Fibroblast of upper back skin (primary cell): ENCODE measurements at regions not wholly inside any gene's neighbourhood (a gene's known extent, or its start where the extent isn't known, plus 50 kb on each side); places are given as distances from the start of the nearest gene placed in this dataset.
A peak's percentile ranks its signal among the peaks of the same experiment; 100 is the strongest.

Experiments
- DNase-seq: peaks from one replicate; pipeline ENCODE4 v3.0.0-alpha.2; 2013

DNA sequence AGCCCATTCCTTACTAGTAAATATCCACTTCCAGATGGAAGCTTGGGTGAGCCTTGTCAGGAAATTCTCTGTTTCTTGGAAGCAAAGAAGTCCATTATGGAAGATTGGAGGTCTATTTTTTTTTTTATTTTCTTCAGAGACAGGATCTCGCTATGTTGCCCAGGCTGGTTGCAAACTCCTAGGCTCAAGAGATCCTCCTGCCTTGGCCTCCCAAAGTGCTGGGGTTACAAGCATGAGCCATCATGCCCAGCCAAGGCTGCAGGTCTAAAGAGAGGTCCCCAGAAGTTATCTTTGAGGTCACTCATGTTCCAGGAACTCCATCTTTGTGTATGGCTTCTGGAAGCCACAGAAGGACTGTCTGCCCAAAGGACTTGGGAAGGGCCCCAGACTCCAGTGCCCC, 255.3 kb downstream of the LY86 start:
- no peak for DNase-seq

- no peak for DNase-seq
These were observed 256.0 kb downstream of the LY86 start for GRCh38 chr6:6844530-6844929.

DNA sequence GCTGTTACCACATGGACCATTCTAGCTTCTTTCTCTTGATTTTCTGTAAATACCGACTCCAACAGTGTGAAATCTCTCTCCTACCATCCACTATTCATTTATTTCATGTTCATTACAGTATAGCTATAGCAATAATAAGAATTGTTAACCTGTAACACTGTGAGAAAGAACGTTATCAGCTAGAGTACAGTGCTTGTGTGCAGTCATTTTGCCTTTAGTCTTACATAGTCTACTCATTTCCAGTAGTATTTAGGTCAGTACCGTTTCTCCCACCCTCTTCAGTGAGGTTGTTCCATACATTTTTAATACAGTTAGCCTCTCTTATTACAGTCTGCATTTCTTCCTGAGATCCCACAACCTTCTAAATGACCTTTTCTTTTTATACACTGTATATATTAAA, 257.1 kb downstream of the LY86 start:
- DNase-seq: no peak

DNA sequence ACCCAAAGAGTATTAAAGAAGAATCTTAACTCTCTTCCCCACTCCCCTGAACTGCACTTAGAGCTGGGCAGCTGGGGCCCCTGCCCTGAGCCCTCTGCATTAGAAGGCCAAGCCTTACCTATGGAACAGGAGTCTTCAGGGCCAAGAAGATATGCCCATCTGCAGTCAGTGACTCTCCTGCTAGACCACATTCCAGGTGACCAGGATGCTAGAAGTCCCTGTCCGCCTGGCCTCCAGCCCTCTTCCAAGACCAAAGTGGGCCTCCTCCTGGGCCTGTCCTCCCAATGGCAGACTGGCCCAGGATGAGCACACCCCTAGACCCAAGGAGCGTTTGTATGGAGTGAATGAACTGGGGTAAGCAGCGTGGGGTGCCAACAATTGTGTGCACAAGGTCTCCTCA, 259.1 kb downstream of the LY86 start:
- no peak for DNase-seq

GRCh38 chr6:6851059-6851948, 256.5 kb upstream of the RREB1 start:
- peak; percentile 95 for DNase-seq

- no peak for DNase-seq
These were observed 255.9 kb upstream of the RREB1 start for GRCh38 chr6:6851949-6852261.

GRCh38 chr6:6856538-6857523, 250.9 kb upstream of the RREB1 start:
- DNase-seq: peak; percentile 33

- no peak for DNase-seq
These were observed 250.2 kb upstream of the RREB1 start for GRCh38 chr6:6857528-6857927.

DNA sequence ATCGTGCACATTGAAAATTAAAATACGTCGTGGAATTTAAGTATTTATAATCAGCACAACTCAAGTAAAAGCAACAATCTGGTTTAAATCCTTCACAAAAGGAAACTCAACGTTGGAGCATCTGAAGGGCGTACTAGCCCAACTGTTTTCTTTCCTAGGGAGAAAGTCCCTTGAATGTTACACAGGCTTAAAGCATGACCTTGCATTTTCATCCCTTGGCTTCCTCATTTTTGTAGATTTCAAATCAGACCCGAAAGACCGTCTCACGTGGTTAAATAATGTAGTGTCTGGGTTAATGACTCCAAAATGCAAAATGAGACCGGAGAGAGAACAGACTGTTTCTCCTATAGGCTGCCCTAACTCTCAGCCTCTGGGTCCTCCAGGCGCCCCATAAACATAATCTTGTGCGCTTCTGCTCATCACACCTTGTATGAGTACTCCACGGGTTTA, 249.2 kb upstream of the RREB1 start:
- no peak for DNase-seq

GRCh38 chr6:6859105-6859504, 248.7 kb upstream of the RREB1 start:
- no peak for DNase-seq

- DNase-seq: no peak
These were observed 248.0 kb upstream of the RREB1 start for GRCh38 chr6:6859722-6860121.

DNA sequence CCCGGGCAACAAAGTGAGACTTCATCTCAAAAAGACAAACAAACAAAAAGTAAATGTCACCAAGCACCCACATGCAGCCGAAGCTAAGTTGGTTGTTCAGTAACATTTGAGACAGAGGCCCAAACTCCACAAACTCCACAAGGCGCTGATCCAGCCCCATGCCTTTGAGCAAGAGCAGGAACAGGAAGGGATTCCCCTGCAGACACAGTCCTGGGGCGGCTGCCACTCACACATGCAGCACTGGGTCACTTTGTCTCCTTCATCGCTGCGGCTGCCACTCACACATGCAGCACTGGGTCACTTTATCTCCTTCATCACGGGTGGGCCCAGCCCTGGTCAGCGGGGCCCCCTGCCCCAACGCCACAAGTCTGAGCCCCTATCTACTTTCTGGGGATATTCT, 246.9 kb upstream of the RREB1 start:
- no peak for DNase-seq

DNA sequence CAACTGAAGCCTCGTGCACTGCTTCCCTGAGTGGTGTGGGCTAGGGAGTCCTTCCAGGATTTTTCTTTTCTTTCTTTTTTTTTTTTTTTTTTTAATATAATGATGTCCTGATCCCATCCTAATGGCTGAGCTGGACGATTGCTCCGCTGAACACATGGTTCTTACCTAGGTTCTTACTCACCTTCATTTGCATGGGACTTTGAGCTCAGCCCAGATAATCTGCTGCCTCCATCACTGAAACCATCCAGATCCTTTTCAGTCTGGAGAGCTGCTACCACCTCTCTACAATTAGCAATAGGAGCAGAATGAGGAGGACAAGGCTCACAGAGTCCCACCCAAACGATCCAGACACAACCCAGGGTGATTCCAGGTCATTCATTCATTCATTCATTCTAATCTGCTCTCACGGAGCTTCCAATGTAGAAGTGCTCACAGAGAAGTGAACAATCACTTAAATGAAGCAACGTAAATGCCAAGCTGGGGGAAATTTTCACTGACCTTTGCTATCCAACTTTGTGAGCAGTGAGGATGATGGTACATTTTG, 246.3 kb upstream of the RREB1 start:
- no peak for DNase-seq

DNA sequence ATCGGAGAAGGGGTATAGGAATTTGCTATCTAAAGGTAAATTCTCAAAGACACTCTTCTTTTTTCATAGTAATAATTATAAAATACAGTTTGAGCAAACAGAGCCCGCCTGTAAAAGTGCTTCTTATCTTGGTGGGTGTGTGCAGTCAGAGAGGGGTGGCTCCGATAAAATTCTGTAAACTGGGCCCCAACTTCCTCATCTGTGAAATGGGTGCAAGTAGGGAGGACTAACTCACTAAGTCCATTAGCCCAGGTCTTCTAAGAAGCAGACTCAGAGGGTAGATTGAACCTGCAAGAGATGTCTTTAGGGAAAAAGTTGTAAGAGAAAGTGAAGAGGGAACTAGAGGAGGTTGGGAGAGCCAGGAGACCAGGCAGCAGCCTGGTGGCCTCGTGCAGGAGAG, 245.8 kb upstream of the RREB1 start:
- DNase-seq: no peak

DNA sequence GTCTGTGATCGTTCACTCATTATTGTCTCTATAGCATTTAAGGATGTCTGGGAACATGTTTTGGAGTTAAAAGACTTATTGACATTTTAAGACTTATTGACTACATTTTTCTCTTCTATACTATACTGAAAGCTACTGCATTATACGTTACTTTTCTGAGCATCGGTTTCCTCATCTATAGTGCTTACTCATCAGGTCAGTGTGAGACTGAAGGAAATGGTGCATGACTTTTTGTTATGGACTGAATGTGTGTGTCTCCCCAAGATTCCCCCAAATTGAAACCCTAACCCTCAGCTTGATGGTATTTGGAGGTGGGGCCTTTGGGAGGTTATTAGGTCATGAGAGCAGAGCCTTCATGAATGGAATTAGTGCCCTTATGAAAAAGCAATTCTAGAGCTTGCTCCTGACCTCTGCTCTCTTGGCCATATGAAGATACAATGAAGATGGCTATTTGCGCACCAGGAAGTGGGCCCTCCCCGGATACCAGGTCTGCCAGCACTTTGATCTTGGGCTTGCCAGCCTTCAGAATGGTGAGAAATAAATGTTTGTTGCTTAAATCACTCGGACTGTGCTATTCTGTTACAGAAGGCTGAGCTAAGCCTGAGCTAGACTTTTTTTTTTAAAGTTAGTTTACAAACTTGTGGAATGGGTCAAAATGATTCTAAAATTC, 243.7 kb upstream of the RREB1 start:
- DNase-seq: no peak

- DNase-seq: no peak
These were observed 242.2 kb upstream of the RREB1 start for GRCh38 chr6:6865611-6866010.

- peak; percentile 54 for DNase-seq
These were observed 240.9 kb upstream of the RREB1 start for GRCh38 chr6:6866656-6867403.

DNA sequence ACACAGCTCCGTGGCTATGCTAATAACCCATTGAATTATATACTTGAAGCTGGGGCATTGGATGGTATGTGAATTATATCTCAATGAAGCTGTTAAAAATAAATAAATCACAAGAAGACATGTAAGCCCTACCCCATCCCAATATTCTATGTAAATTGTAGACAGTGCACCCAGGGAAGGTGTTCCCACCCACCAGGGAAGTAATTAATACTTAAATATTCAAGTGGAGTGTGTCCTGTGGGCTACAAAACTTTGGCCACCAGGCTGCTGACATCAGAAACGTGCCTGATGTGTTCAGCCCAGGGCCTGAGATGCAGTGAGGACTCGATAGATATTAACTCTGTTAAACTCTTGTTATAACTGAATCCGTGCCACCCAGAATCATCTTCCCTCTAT, 240.4 kb upstream of the RREB1 start:
- no peak for DNase-seq

DNA sequence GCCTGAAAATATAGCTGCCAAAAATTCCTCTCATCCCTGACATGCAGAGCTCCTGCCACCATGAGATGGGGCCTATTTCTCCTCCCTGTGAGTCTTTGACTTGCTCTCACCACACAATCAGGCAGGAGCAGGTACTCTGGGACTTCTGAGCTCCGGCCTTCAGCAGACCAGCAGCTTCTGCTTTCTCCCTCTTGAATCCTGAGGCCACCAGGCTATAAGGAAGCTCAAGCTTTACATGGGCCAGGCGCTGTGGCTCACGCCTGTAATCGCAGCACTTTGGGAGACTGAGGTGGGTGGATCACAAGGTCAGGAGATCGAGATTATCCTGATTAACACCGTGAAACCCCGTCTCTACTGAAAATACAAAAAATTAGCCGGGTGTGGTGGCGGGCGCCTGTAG, 238.7 kb upstream of the RREB1 start:
- DNase-seq: no peak

DNA sequence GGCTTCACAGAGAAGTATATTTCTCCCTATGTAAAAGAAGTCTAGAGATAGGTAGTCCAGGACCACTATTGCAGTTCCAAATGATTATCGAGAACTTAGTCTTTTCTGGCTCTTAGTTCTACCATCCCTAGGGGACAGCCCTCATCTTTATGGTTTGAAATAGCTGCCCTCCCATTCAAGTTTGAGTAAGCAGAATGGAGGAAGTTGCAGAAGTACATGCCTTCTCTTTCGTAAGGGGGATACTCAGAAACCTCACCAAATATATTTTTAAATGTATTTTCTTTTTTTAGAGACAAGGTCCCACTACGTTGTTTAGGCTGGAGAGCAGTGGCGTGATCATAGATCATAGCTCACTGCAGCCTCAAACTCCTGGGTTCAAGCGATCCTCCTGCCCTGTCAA, 236.8 kb upstream of the RREB1 start:
- DNase-seq: no peak

DNA sequence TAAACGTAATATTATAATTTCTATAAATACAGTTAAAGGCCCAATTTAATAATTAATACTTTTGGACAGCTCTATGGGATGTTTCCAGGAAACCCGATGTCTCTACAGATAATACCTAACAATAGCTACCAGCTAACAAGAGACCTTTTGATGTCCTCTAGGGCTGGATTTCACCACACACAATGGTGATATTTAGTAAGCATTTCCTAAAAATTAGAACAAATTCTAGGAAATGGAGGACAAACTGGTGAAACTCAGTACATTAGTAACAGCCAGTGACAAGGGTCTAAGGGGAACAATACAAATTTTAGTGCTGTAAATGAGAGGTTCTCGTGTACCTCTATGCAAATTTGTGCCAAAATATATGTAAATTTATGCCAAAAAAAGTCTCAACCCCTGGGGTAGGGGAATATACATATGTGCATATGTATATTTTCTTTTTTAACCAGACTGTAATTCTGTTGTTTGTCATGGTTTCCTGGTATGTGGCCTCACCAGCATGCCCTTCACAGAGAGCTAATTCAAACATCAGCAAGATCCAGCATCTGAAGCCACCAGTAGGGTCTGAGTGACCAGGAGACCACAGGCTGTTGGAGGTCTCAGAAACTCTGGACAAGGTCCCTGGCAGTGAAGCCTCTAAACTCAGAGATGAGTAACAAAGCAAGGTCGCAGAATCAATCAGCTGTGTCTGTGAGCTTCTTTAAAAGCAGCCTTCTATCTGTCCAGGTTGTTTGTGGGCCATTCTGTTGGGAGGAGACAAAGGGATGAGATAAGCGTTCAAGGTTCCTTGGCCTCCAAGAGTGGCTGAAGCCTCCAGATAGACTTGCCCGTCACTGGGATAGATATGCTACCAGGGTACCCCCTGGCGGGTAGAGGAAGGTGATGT, 235.1 kb upstream of the RREB1 start:
- no peak for DNase-seq
